Ramos (cell line): ENCODE measurements at regions not wholly inside any gene's neighbourhood (a gene's known extent, or its start where the extent isn't known, plus 50 kb on each side); places are given as distances from the start of the nearest gene placed in this dataset.

ENCODE experiments used
- in situ Hi-C: fragments of 300-500 bp; cut with MboI; formaldehyde crosslinking; loops from one replicate; pipeline ENCODE4 v1.14.3; 2022; ENCODE audit warnings: low sequenced_read_pairs; ENCODE audit not compliant: unreplicated experiment

- in situ Hi-C loops, result no loop called here
Observed at GRCh38 chr2:180412219-180412618, 405.1 kb upstream of the CWC22 start.

GRCh38 chr2:180411661-180412060 is 404.6 kb upstream of the CWC22 start:
- in situ Hi-C loops, result no loop called here

GRCh38 chr2:180406687-180407086 is 399.6 kb upstream of the CWC22 start:
- in situ Hi-C loops, result no loop called here

GRCh38 chr2:180405520-180405919 is 398.4 kb upstream of the CWC22 start:
- in situ Hi-C loops, result no loop called here

- in situ Hi-C loops, result no loop called here
Observed at GRCh38 chr2:180394305-180394704, 387.2 kb upstream of the CWC22 start.

- in situ Hi-C loops, result no loop called here
Observed at GRCh38 chr2:180385601-180386201, 378.6 kb upstream of the CWC22 start.

- in situ Hi-C loops, result no loop called here
Observed at GRCh38 chr2:180376066-180376465, 369.0 kb upstream of the CWC22 start.

GRCh38 chr2:180374502-180375281 is 367.6 kb upstream of the CWC22 start:
- in situ Hi-C loops, result no loop called here

GRCh38 chr2:180370511-180371205 is 363.6 kb upstream of the CWC22 start:
- in situ Hi-C loops, result no loop called here

- in situ Hi-C loops, result no loop called here
Observed at GRCh38 chr2:180368881-180369280, 361.8 kb upstream of the CWC22 start.

GRCh38 chr2:180367815-180368214 is 360.7 kb upstream of the CWC22 start:
- in situ Hi-C loops, result no loop called here

- in situ Hi-C loops, result no loop called here
Observed at GRCh38 chr2:180366481-180366880, 359.4 kb upstream of the CWC22 start.

GRCh38 chr2:180364719-180365118 is 357.6 kb upstream of the CWC22 start:
- in situ Hi-C loops, result no loop called here

- in situ Hi-C loops, result no loop called here
Observed at GRCh38 chr2:180360283-180360618, 353.2 kb upstream of the CWC22 start.

GRCh38 chr2:180359522-180360282 is 352.6 kb upstream of the CWC22 start:
- in situ Hi-C loops, result no loop called here

GRCh38 chr2:180358458-180358857 is 351.4 kb upstream of the CWC22 start:
- in situ Hi-C loops, result no loop called here

GRCh38 chr2:180356676-180357075 is 349.6 kb upstream of the CWC22 start:
- in situ Hi-C loops, result no loop called here

GRCh38 chr2:180352620-180353019 is 345.5 kb upstream of the CWC22 start:
- in situ Hi-C loops, result no loop called here

GRCh38 chr2:180349809-180350208 is 342.7 kb upstream of the CWC22 start:
- in situ Hi-C loops, result no loop called here

- in situ Hi-C loops, result no loop called here
Observed at GRCh38 chr2:180343528-180344345, 336.6 kb upstream of the CWC22 start.
